Embryonic facial prominence (tissue), 1 donor: ENCODE measurements at regions not wholly inside any gene's neighbourhood (a gene's known extent, or its start where the extent isn't known, plus 50 kb on each side); places are given as distances from the start of the nearest gene placed in this dataset.

Source experiments
- DNase-seq: peaks from one replicate; pipeline ENCODE4 v3.0.0-alpha.2; 2016; ENCODE audit errors: extremely low spot score

- DNase-seq = no peak
Observed at GRCh38 chr11:80621871-80622270, 1181.0 kb upstream of the TENM4 start.

GRCh38 chr11:80620867-80621266, 1180.0 kb upstream of the TENM4 start:
- DNase-seq = no peak

- DNase-seq = no peak
Observed at GRCh38 chr11:80617156-80617555, 1176.3 kb upstream of the TENM4 start.

- no peak for DNase-seq
Observed at GRCh38 chr11:80616070-80616800, 1175.4 kb upstream of the TENM4 start.

- DNase-seq = no peak
Observed at GRCh38 chr11:80613655-80614054, 1172.8 kb upstream of the TENM4 start.

GRCh38 chr11:80610516-80610915, 1169.7 kb upstream of the TENM4 start:
- no peak for DNase-seq

GRCh38 chr11:80603472-80603871, 1162.6 kb upstream of the TENM4 start:
- no peak for DNase-seq

- no peak for DNase-seq
Observed at GRCh38 chr11:80598905-80599304, 1158.1 kb upstream of the TENM4 start.

GRCh38 chr11:80596291-80596810, 1155.5 kb upstream of the TENM4 start:
- no peak for DNase-seq

- DNase-seq = no peak
Observed at GRCh38 chr11:80595011-80595410, 1154.2 kb upstream of the TENM4 start.

GRCh38 chr11:80593648-80594374, 1153.0 kb upstream of the TENM4 start:
- DNase-seq = no peak

GRCh38 chr11:80592546-80592945, 1151.7 kb upstream of the TENM4 start:
- DNase-seq = no peak

GRCh38 chr11:80587906-80588305, 1147.1 kb upstream of the TENM4 start:
- DNase-seq = no peak

GRCh38 chr11:80586464-80586863, 1145.6 kb upstream of the TENM4 start:
- DNase-seq = no peak

- DNase-seq = no peak
Observed at GRCh38 chr11:80584661-80585060, 1143.8 kb upstream of the TENM4 start.

- DNase-seq = no peak
Observed at GRCh38 chr11:80569832-80570231, 1129.0 kb upstream of the TENM4 start.

- DNase-seq = no peak
Observed at GRCh38 chr11:80565231-80565630, 1124.4 kb upstream of the TENM4 start.

GRCh38 chr11:80562523-80563125, 1121.8 kb upstream of the TENM4 start:
- no peak for DNase-seq

- no peak for DNase-seq
Observed at GRCh38 chr11:80559942-80560341, 1119.1 kb upstream of the TENM4 start.

GRCh38 chr11:80553565-80553964, 1112.7 kb upstream of the TENM4 start:
- no peak for DNase-seq

- DNase-seq = no peak
Observed at GRCh38 chr11:80542704-80543103, 1101.9 kb upstream of the TENM4 start.

GRCh38 chr11:80538040-80538439, 1097.2 kb upstream of the TENM4 start:
- DNase-seq = no peak

- no peak for DNase-seq
Observed at GRCh38 chr11:80533463-80533862, 1092.6 kb upstream of the TENM4 start.
